Skin epidermis (tissue), 12 donors: ENCODE measurements at regions not wholly inside any gene's neighbourhood (a gene's known extent, or its start where the extent isn't known, plus 50 kb on each side); places are given as distances from the start of the nearest gene placed in this dataset.
A peak's percentile ranks its signal among the peaks of the same experiment; 100 is the strongest.
"Not testable (repeated sequence)": the region's sequence is repeated elsewhere in the genome, so short reads cannot be mapped to it uniquely, and the experiment has no call there.

Source experiments
- H3K27ac ChIP-seq, 21 experiments: fragments of 200-600 bp; sonication (generic) in 11 of 21; one replicate each; pipeline ENCODE4 v1.5.0; 2020; ENCODE audit warnings: mild to moderate bottlenecking in 3 of 21, inconsistent platforms in 2 of 21, moderate library complexity in 2 of 21
- H3K4me3 ChIP-seq, 7 experiments: fragments of 200-600 bp; sonication (generic) in 2 of 7; one replicate each; pipeline ENCODE4 v1.5.0; 2020; ENCODE audit warnings: inconsistent platforms in 2 of 7, mild to moderate bottlenecking in 2 of 7, moderate library complexity in 1 of 7

DNA sequence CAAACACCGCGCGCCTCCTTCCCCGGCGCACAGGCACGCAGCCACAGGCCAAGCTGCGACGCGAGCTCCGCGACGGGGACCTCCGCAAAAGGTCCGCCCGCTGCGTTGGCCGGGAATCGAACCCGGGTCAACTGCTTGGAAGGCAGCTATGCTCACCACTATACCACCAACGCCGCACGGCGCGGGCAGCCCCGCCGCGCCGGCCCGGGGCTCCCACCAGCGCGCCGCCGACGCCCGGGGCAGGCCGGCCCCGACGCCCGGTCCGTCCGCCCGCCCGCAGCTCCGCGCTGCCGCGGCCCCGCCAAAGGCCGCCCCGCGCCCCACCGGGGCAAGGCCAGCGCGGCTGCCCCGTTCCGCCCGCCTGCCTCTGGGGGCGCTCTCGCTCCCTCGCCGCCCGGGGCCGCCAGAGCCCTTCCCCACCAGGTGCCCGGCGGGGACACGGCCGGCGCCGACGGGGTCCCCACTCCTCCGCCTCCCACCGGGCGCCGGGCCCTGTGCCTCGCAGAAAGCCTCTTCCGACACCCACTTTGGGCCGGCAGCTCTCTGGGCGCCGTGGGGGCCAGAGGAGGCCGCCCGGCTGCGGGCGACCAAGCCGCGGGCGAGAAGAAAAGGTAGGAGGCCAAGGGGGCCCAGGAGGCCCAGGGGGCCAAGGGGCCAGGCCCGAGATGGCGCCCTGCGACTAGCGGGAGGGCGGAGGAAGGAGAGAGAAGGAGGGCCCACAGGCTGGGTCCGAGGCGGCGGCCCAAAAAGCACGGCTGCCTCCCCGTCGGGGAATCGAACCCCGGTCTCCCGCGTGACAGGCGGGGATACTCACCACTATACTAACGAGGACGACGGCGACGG lies 50.2 kb upstream of the FCGR2A start:
- H3K27ac ChIP-seq, H3K4me3 ChIP-seq: not testable (repeated sequence)

DNA sequence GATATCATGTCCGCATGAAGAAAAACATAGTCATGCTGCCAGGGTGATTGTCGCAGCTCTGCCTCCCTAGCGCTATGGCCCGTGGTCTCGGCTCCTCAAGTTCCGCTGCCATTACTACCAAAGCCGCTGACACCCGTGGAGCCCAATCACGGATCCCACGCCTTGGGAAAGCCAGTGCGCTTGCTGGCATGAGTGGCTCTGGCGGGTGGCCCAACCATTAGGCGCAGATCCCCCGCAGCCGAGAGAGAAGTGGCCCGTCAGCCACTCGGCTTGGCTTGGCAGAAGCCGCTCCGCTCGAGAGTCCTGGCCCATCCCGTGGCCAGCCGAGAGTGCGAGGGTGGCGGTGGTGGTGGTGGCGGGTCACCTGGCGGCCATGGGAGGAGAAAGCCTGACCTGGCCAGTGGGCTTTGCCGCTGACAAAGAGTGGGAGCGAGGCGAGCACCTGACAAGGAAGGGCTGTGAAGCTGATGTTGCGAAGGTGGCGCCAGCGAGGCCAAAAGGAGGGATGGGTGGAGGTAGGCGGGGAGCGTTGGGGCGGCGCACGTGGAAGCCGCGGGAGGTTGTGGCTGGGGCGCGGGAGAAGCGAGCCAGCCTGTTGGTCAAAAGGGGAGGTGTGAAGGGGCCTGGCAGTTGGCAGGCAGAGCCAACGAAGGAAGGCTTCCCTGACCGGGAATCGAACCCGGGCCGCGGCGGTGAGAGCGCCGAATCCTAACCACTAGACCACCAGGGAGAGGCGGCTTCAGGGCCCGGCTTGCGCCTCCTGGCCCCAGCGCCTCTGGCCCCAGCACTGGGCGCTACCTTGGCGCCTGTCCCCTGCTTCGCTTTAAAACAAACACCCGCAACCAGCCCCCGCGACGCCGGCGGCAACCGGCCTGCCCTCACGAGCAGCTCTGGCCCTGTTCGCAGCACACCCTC lies 51.0 kb upstream of the FCGR2A start:
- not testable (repeated sequence) for H3K4me3 ChIP-seq

DNA sequence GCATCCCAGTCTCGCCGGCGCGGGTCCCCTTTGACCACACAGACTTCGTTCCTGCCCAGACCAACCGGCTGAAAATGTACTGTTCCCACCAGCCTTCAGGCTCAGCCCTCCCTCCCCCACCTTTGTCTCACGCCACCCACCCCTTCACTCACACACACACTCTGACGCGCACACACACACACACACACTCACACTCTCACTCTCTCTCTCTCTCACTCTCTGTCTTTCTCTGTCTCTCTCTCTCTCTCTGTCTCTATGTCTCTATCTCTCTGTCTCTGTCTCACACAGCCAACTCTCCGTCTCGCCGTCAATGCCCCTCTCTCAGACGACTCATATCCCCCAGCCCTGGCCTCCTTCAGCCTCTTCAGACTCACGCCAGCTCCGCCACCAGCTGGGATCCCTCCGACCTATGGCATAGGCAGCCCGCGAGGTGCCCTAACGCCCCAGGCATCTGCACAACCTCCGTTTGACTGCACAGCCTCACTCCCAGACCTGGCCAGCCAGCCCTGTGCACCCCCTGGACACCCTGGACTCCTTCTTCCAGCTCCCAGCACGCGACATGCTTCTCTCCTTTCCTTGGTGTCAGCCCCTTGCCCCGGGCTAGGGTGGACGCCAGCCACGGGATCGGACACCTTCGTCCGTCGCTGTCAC lies 53.4 kb upstream of the FCGR2A start:
- not testable (repeated sequence) for H3K27ac ChIP-seq, H3K4me3 ChIP-seq

More for the DNA sequence above, 51.0 kb upstream of the FCGR2A start:
- H3K27ac ChIP-seq = not testable (repeated sequence)

DNA sequence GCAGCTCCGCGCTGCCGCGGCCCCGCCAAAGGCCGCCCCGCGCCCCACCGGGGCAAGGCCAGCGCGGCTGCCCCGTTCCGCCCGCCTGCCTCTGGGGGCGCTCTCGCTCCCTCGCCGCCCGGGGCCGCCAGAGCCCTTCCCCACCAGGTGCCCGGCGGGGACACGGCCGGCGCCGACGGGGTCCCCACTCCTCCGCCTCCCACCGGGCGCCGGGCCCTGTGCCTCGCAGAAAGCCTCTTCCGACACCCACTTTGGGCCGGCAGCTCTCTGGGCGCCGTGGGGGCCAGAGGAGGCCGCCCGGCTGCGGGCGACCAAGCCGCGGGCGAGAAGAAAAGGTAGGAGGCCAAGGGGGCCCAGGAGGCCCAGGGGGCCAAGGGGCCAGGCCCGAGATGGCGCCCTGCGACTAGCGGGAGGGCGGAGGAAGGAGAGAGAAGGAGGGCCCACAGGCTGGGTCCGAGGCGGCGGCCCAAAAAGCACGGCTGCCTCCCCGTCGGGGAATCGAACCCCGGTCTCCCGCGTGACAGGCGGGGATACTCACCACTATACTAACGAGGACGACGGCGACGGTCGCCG lies 57.4 kb upstream of the FCGR2A start:
- H3K27ac ChIP-seq, H3K4me3 ChIP-seq: not testable (repeated sequence)

DNA sequence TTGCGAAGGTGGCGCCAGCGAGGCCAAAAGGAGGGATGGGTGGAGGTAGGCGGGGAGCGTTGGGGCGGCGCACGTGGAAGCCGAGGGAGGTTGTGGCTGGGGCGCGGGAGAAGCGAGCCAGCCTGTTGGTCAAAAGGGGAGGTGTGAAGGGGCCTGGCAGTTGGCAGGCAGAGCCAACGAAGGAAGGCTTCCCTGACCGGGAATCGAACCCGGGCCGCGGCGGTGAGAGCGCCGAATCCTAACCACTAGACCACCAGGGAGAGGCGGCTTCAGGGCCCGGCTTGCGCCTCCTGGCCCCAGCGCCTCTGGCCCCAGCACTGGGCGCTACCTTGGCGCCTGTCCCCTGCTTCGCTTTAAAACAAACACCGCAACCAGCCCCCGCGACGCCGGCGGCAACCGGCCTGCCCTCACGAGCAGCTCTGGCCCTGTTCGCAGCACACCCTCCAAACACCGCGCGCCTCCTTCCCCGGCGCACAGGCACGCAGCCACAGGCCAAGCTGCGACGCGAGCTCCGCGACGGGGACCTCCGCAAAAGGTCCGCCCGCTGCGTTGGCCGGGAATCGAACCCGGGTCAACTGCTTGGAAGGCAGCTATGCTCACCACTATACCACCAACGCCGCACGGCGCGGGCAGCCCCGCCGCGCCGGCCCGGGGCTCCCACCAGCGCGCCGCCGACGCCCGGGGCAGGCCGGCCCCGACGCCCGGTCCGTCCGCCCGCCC lies 58.1 kb upstream of the FCGR2A start:
- not testable (repeated sequence) for H3K27ac ChIP-seq

DNA sequence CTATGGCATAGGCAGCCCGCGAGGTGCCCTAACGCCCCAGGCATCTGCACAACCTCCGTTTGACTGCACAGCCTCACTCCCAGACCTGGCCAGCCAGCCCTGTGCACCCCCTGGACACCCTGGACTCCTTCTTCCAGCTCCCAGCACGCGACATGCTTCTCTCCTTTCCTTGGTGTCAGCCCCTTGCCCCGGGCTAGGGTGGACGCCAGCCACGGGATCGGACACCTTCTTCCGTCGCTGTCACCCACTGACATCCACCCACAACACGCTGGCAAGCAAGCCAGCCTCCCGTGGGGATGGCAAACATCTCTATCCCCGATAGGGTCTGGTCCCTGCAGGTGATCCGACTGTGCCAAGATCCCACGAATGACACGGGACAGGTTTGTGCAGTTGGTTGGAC lies 60.5 kb upstream of the FCGR2A start:
- H3K27ac ChIP-seq, H3K4me3 ChIP-seq: not testable (repeated sequence)

More for the DNA sequence above, 58.1 kb upstream of the FCGR2A start:
- H3K4me3 ChIP-seq = not testable (repeated sequence)

DNA sequence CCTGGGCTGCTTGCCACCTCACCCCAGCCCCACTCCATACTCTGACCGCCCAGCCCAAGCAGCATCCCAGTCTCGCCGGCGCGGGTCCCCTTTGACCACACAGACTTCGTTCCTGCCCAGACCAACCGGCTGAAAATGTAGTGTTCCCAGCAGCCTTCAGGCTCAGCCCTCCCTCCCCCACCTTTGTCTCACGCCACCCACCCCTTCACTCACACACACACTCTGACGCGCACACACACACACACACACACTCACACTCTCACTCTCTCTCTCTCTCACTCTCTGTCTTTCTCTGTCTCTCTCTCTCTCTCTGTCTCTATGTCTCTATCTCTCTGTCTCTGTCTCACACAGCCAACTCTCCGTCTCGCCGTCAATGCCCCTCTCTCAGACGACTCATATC lies 61.0 kb upstream of the FCGR2A start:
- H3K27ac ChIP-seq, H3K4me3 ChIP-seq: not testable (repeated sequence)

DNA sequence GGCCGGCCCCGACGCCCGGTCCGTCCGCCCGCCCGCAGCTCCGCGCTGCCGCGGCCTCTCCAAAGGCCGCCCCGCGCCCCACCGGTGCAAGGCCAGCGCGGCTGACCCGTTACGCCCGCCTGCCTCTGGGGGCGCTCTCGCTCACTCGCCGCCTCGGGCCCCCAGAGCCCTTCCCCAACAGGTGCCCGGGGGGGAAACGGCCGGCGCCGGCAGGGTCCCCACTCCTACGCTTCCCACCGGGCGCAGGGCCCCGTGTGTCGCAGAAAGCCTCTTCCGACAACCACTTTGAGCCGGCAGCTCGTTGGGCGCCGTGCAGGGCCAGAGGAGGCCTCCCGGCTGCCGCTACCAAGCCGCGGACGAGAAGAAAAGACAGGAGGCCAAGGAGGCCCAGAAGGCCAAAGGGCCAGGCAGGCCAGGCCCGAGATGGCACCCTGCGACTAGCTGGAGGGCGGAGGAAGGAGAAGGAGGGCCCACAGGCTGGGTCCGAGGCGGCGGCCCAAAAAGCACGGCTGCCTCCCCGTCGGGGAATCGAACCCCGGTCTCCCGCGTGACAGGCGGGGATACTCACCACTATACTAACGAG lies 64.9 kb upstream of the FCGR2A start:
- peak overlapping the region; percentile 31 to 59 (median 43) for H3K4me3 ChIP-seq
- peak overlapping the region in 1 of 21 experiments; percentile 14 for H3K27ac ChIP-seq

DNA sequence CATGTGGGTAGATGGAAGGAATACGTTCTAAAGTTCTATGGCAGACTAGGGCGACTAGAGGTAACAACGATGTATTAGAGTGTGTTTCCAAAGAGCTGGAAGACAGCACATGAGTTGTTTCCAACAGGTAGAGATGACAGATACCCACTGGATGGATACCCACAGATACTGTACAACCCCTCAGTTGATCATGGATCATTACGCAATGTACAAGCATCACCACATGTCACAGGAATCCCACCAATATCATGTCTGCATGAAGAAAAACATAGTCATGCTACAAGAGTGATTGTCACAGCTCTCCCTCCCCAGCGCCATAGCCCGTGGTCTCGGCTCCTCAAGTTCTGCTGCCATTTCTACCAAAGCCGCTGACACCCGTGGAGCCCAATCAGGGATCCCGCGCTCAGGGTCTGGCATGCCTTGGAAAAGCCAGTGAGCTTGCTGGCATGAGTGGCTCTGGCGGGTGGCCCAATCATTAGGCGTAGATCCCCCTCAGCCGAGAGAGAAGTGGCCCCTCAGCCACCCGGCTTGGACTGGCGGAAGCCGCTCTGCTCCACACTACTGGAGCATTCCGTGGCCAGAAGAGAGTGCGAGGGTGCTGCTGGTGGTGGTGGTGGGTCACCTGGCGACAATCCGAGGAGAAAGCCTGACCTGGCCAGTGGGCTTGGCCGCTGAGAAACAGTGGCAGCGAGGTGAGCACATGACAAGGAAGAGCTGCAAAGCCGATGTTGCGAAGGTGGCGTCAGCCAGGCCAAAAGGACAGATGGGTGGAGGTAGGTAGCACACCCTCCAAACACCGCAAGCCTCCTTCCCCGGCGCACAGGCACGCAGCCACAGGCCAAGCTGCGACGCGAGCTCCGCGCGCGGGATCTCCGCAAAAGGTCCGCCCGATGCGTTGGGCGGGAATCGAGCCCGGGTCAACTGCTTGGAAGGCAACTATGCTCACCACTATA lies 65.7 kb upstream of the FCGR2A start:
- H3K27ac ChIP-seq = no peak overlapping the region
- peak overlapping the region in 3 of 7 experiments; percentile 43 to 59 (median 53) for H3K4me3 ChIP-seq

DNA sequence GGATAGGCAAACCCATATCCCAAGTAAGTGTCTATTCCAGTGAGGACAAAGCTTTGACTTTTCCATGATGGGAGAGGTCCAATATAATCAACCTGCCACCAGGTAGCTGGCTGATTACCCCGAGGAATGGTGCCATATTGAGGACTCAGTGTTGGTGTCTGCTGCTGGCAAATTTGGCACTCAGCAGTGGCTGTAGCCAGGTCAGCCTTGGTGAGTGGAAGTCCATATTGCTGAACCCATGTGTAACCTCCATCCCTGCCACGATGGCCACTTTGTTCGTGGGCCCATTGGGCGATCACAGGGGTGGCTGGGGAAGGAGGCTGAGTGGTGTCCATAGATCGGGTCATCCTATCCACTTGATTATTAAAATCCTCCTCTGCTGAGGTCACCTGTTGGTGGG lies 65.5 kb upstream of the CFAP126 start:
- not testable (repeated sequence) for H3K27ac ChIP-seq, H3K4me3 ChIP-seq

DNA sequence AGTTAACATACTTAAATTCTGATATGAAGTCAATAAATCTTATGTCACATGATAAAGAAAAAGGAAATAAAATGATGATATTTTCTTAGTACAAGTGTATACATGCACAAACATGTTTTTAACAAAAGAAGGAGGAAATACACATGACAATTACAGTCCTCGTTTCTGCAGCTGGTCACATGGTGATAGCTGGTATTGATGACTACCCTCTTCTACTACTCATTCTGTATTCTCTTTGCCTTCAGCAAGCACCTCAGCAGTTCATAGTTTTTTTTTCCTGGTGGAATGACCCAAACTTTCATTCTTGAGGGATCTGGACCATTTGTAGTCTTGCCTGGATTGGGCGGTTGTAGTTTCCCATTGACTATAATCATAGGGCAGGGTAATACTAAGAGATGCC lies 64.4 kb upstream of the CFAP126 start:
- H3K27ac ChIP-seq = no peak overlapping the region
- H3K4me3 ChIP-seq = no peak overlapping the region

DNA sequence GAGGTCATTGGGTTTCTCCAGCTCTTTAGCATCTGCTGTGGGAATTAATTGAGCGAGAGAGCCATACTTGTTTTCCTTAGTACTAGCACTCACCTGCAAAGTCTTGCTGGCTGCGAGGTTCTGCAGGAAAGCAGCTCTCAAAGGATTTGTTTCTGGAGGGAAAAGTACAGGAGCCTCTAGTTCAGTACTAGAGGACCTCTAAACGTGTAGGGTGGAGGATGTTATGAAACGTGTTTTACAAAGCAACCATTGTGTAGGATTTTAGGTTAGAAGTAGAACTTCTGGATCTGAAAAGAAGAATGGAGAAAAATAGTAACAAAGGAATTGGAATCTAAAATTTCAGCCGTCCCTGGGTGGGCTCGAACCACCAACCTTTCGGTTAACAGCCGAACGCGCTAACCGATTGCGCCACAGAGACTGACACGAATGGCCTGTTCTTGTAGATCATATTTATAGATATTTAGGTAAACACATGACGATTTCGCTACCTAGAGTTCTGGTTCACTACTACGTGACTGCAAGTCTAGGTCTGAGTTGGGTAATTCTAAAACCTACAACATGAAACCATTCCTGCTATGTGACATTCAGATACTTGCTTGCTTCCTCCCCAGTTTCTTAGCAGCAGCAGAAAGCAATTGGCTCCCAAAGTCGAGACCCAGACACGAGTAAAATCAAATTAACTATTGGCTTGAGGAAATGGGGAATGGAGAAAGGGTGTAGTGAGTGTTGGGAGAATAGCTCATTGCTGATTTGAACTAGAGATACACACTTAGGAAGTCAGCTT lies 60.2 kb upstream of the CFAP126 start:
- H3K4me3 ChIP-seq = no peak overlapping the region
- H3K27ac ChIP-seq = no peak overlapping the region

DNA sequence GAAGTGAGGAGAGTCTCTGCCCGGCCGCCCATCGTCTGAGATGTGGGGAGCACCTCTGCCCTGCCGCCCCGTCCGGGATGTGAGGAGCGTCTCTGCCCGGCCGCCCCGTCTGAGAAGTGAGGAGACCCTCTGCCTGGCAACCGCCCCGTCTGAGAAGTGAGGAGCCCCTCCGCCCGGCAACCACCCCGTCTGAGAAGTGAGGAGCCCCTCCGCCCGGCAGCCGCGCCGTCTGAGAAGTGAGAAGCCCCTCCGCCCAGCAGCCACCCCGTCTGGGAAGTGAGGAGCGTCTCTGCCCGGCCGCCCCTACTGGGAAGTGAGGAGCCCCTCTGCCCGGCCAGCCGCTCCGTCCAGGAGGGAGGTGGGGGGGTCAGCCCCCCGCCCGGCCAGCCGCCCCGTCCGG lies 55.2 kb upstream of the CFAP126 start:
- not testable (repeated sequence) for H3K4me3 ChIP-seq, H3K27ac ChIP-seq

DNA sequence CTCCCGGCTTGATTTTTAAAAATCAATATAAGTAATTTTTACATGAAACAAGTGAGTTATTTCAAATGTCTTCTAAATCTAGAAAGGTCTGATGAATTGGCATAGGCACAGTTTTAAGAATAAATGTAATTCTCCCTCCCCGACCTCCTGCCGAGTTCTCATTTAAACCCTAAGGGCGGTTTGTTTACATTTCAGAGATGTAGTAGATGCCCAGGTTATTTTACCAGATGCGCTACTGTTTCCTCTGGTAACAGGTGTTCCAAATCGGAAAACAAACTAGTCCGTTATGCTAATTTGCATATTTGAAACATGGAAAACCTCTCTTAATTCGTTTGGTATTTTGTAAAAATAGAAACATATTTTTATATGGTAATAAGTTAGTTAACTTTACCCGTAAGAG lies 53.8 kb upstream of the CFAP126 start:
- peak overlapping the region in 1 of 7 experiments; percentile 2 for H3K4me3 ChIP-seq
- H3K27ac ChIP-seq = no peak overlapping the region

DNA sequence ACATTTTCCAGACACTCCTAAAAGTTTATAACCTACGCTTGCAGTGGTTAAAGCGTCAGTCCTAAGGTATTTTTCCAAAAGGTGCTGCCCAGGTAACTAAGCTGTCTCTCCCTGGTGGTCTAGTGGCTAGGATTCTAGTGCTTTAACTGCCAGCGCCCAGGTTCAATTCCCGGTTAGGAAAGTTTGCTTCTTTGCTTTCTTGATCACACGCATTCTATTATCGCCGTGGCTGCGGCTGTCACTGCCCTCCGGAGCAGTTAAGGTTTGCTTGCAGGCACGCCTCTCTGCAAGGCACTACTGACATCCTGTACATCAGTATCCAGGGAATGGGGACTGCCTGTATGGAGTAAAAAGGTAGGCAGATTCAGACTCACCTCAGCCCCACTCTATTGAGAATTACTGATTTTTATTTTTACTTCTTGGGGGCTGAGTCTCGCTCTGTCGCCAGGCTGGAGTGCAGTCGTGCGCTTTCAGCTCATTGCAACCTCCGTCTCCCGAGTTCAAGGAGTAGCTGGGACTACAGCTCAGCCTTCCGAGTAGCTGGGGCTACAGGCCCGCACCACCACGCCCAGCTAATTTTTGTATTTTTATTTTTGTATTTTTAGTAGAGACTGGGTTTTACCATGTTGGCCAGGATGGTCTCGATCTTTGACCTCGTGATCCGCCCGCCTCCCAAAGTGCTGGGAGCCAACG lies 53.2 kb upstream of the CFAP126 start:
- Histone ChIP-seq H3K4me3 (no peak overlapping the region), H3K27ac (no peak overlapping the region)

DNA sequence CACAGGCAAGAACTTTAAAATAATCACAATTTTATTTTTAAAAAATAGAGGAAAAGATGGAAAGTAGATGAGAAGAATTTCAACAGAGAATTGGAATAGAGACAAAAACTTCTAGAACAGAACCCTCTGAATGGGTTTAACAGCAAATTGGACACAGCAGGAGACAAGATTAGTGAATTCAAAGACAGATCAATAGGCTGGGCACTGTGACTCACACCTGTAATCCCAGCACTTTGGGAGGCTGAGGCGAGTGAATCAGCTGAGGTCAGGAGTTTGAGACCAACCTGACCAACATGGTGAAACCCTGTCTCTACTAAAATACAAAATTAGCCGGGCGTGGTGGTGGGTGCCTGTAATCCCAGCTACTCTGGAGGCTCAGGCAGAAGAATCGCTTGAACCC lies 49.9 kb upstream of the CFAP126 start:
- H3K27ac ChIP-seq, H3K4me3 ChIP-seq: not testable (repeated sequence)
